M059J (cell line): ENCODE measurements at regions not wholly inside any gene's neighbourhood (a gene's known extent, or its start where the extent isn't known, plus 50 kb on each side); places are given as distances from the start of the nearest gene placed in this dataset.
"Not testable (repeated sequence)": the region's sequence is repeated elsewhere in the genome, so short reads cannot be mapped to it uniquely, and the experiment has no call there.

ENCODE experiments used
- DNase-seq: peaks from one replicate; pipeline ENCODE4 v3.0.0-alpha.2; 2012; ENCODE audit warnings: low read depth

GRCh38 chr12:60235261-60235660 lies 639.4 kb downstream of the SLC16A7 start:
- DNase-seq: no peak

- not testable (repeated sequence) for DNase-seq
These were observed 640.6 kb downstream of the SLC16A7 start for GRCh38 chr12:60236416-60236815.

- DNase-seq: no peak
These were observed 645.1 kb downstream of the SLC16A7 start for GRCh38 chr12:60240891-60241290.

GRCh38 chr12:60251091-60251490 lies 655.3 kb downstream of the SLC16A7 start:
- peak; percentile 53 for DNase-seq

GRCh38 chr12:60252359-60253096 lies 656.7 kb downstream of the SLC16A7 start:
- no peak for DNase-seq

- DNase-seq: no peak
These were observed 659.2 kb downstream of the SLC16A7 start for GRCh38 chr12:60255044-60255443.

GRCh38 chr12:60257063-60257462 lies 661.2 kb downstream of the SLC16A7 start:
- DNase-seq: peak; percentile 81

GRCh38 chr12:60259225-60259624 lies 663.4 kb downstream of the SLC16A7 start:
- DNase-seq: no peak

GRCh38 chr12:60262378-60262777 lies 666.5 kb downstream of the SLC16A7 start:
- no peak for DNase-seq

GRCh38 chr12:60263161-60263560 lies 667.3 kb downstream of the SLC16A7 start:
- peak; percentile 37 for DNase-seq

- no peak for DNase-seq
These were observed 668.1 kb downstream of the SLC16A7 start for GRCh38 chr12:60263836-60264493.

- no peak for DNase-seq
These were observed 669.9 kb downstream of the SLC16A7 start for GRCh38 chr12:60265741-60266140.

GRCh38 chr12:60266381-60266852 lies 670.6 kb downstream of the SLC16A7 start:
- peak; percentile 76 for DNase-seq

GRCh38 chr12:60269611-60270269 lies 673.9 kb downstream of the SLC16A7 start:
- DNase-seq: no peak

- no peak for DNase-seq
These were observed 676.0 kb downstream of the SLC16A7 start for GRCh38 chr12:60271816-60272215.

GRCh38 chr12:60278209-60278608 lies 682.4 kb downstream of the SLC16A7 start:
- peak; percentile 13 for DNase-seq

- peak; percentile 48 for DNase-seq
These were observed 683.4 kb downstream of the SLC16A7 start for GRCh38 chr12:60279221-60279620.

- DNase-seq: no peak
These were observed 685.7 kb downstream of the SLC16A7 start for GRCh38 chr12:60281522-60281921.

- no peak for DNase-seq
These were observed 694.7 kb downstream of the SLC16A7 start for GRCh38 chr12:60290532-60290931.

- DNase-seq: peak; percentile 17
These were observed 712.6 kb downstream of the SLC16A7 start for GRCh38 chr12:60308366-60308991.

- DNase-seq: no peak
These were observed 716.1 kb downstream of the SLC16A7 start for GRCh38 chr12:60311940-60312339.

- no peak for DNase-seq
These were observed 721.5 kb downstream of the SLC16A7 start for GRCh38 chr12:60317361-60317760.
